WERI-Rb-1 (cell line): ENCODE measurements at regions not wholly inside any gene's neighbourhood (a gene's known extent, or its start where the extent isn't known, plus 50 kb on each side); places are given as distances from the start of the nearest gene placed in this dataset.

Experiments
- DNase-seq: peaks from one replicate; pipeline ENCODE4 v3.0.0-alpha.2; 2020
- H3K27ac ChIP-seq: fragments of 250-450 bp; sonication (Bioruptor Pico); 2 replicates; pipeline ENCODE4 v1.5.1; 2020; ENCODE audit warnings: mild to moderate bottlenecking, moderate library complexity
- H3K27me3 ChIP-seq: fragments of 250-450 bp; sonication (Bioruptor Pico); 2 replicates; pipeline ENCODE4 v1.5.1; 2021; ENCODE audit warnings: mild to moderate bottlenecking, low read depth, moderate library complexity; ENCODE audit not compliant: insufficient read depth, severe bottlenecking
- H3K36me3 ChIP-seq: fragments of 250-450 bp; sonication (Bioruptor Pico); 2 replicates; pipeline ENCODE4 v1.5.1; 2020; ENCODE audit warnings: mild to moderate bottlenecking, moderate library complexity
- H3K4me3 ChIP-seq: 2 replicates; pipeline ENCODE4 v1.5.1; 2011; ENCODE audit warnings: low read depth, mild to moderate bottlenecking, control low read depth, low read length
- H3K9me3 ChIP-seq: fragments of 250-450 bp; sonication (Bioruptor Pico); 2 replicates; pipeline ENCODE4 v1.5.1; 2021; ENCODE audit warnings: mild to moderate bottlenecking, moderate library complexity; ENCODE audit not compliant: severe bottlenecking
- CTCF ChIP-seq: IDR thresholded peaks from 2 replicates; pipeline ENCODE4 v1.5.1; 2011; ENCODE audit warnings: low read depth, mild to moderate bottlenecking, control low read depth, inconsistent platforms, low read length

DNA sequence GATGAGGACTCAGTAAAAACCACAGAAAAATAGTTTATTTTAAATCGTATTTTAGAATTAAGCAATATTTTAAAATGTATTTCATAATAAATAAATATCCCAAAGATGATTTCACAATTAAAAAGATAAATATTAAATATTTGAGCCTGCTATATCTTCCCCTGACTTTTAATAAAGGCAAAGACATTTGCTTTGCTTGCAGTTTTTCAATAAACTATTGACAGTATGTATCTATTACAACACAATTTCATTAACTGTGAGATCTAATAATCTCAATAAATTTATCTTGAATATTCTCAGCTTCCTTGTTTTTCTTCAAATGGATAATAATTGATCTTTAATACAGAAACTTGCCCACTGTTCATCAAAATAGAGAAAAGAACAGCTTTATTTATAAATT, 186.2 kb upstream of the TARS1 start:
- TF ChIP-seq CTCF: no peak
- H3K36me3 ChIP-seq: no peaks in the 10 kb centered on the region
- no peak overlapping the region for H3K27ac ChIP-seq
- no peak for DNase-seq
- H3K4me3 ChIP-seq: no peak overlapping the region
- H3K27me3 ChIP-seq: peaks cover 82% of the 10 kb centered on the region
- no peaks in the 10 kb centered on the region for H3K9me3 ChIP-seq

DNA sequence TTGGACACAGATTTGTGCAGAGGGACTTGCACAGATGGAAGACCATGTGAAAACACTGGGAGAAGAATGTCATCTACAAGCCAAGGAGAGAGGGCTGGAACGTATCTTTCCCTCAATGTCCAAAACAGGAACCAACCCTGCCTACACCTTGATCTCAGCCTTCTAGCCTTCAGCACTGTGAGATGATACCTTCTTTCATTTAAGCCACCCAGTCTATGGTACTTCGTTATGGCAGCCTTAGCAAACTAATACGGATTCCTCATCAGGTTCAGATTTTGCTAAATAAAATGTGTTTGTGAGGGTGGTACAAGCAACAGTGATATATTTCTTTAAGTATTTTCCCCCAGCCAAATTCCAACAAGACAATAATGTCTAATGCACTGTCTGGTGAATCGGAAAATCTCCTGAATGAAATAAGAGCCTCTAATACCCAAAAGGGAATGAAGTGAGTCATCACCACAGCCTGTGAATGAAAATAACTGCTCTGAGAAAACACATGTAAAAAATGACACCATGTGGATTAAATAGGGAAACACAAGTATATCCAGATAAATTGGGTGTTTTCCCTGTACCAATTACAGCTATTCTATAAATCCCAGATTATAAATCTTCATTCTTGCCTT, 182.8 kb upstream of the TARS1 start:
- DNase-seq: no peak
- no peak overlapping the region for H3K4me3 ChIP-seq
- H3K27ac ChIP-seq: no peak overlapping the region
- H3K36me3 ChIP-seq: no peaks in the 10 kb centered on the region
- no peak for TF ChIP-seq CTCF
- H3K27me3 ChIP-seq: peaks cover 74% of the 10 kb centered on the region
- no peaks in the 10 kb centered on the region for H3K9me3 ChIP-seq

DNA sequence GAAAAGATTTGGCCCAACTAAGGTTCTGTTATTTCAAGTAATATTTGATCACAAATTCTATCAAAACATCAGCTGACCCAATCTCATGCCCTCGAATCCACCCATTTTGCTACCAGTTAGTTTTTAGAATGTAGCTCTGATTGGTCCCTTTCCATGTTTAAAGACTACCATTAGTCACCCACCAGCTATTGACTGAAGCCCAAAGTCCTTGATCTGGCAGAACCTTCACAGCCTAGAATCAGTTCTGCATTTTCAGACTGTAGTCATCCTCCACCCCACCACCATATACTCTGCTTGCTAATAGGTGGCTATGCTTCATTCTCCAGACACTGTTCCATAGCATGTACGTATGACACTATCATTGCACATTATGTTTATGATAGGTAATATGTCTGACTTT, 182.2 kb upstream of the TARS1 start:
- H3K4me3 ChIP-seq: no peak overlapping the region
- H3K9me3 ChIP-seq: no peaks in the 10 kb centered on the region
- DNase-seq: no peak
- H3K36me3 ChIP-seq: no peaks in the 10 kb centered on the region
- no peak for TF ChIP-seq CTCF
- H3K27me3 ChIP-seq: peaks cover 68% of the 10 kb centered on the region
- H3K27ac ChIP-seq: no peak overlapping the region

- Histone ChIP-seq H3K4me3 (no peak overlapping the region), H3K27me3 (peaks cover 53% of the 10 kb centered on the region), H3K36me3 (no peaks in the 10 kb centered on the region), H3K27ac (no peak overlapping the region), H3K9me3 (no peaks in the 10 kb centered on the region)
- TF ChIP-seq CTCF: no peak
- no peak for DNase-seq
Observed at GRCh38 chr5:33260098-33260497, 180.7 kb upstream of the TARS1 start.

DNA sequence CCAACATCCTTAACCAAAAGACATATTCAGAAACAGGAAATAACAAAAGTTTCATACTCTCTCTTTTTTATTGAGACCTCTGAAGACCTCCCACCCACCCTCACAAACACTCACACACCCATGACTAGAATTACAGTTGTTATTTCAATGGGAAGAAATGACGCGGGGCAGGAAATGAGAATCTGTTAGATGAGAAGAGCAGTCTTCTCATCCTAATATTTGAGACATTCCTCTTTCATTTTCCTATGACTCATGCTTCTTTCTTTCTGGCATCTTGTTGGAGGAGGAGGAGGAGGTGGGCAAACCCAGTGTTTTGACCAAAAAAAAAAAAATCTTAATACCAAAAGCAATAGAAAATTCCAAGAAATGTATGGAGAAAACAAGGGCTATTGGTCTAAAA, 179.5 kb upstream of the TARS1 start:
- H3K27ac ChIP-seq: no peak overlapping the region
- no peak for DNase-seq
- H3K4me3 ChIP-seq: no peak overlapping the region
- no peaks in the 10 kb centered on the region for H3K9me3 ChIP-seq
- no peaks in the 10 kb centered on the region for H3K36me3 ChIP-seq
- H3K27me3 ChIP-seq: peaks cover 47% of the 10 kb centered on the region
- no peak for TF ChIP-seq CTCF

DNA sequence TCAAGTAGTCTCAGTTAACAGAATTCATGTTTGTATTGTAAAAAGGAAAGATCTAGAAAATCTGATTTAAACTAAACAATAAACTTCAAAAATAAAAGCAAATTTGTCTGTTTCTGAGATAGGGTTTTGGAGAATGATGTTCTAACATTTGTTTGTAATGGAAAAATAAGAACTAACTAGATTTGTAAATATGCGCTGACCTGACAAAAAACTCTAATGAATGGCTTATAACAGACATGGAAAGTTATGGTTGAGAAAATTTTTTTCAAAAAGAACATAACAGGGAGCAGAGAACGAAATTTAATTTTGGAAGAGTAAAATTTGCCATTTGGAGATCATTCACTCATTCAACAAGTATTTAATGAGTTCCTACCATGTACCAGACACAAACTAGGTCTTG, 179.0 kb upstream of the TARS1 start:
- no peaks in the 10 kb centered on the region for H3K9me3 ChIP-seq
- H3K4me3 ChIP-seq: no peak overlapping the region
- no peak for DNase-seq
- no peaks in the 10 kb centered on the region for H3K36me3 ChIP-seq
- H3K27me3 ChIP-seq: peaks cover 45% of the 10 kb centered on the region
- no peak for TF ChIP-seq CTCF
- no peak overlapping the region for H3K27ac ChIP-seq
